Fibroblast of lung (primary cell): ENCODE measurements at regions not wholly inside any gene's neighbourhood (a gene's known extent, or its start where the extent isn't known, plus 50 kb on each side); places are given as distances from the start of the nearest gene placed in this dataset.
"Not testable (repeated sequence)": the region's sequence is repeated elsewhere in the genome, so short reads cannot be mapped to it uniquely, and the experiment has no call there.

Source experiments
- DNase-seq, 2 donors: peaks; one replicate each; pipeline versions ENCODE4 v3.0.0 to v3.0.0-alpha.2; 2010; ENCODE audit warnings: low read depth in 2 of 2
- H2AFZ ChIP-seq: 2 replicates; pipeline ENCODE4 v1.5.1; 2012; ENCODE audit warnings: low read length, control low read depth, inconsistent platforms
- H3K27ac ChIP-seq: 2 replicates; pipeline ENCODE4 v1.5.1; 2011; ENCODE audit warnings: low read length, control low read depth; ENCODE audit not compliant: insufficient read depth
- H3K27me3 ChIP-seq: 2 replicates; pipeline ENCODE4 v1.5.1; 2011; ENCODE audit warnings: mild to moderate bottlenecking, low read length; ENCODE audit not compliant: control insufficient read depth, insufficient read depth
- H3K36me3 ChIP-seq: 2 replicates; pipeline ENCODE4 v1.5.1; 2011; ENCODE audit warnings: low read length; ENCODE audit not compliant: control insufficient read depth, insufficient read depth
- H3K4me1 ChIP-seq: 2 replicates; pipeline ENCODE4 v1.5.1; 2011; ENCODE audit warnings: low read length; ENCODE audit not compliant: control insufficient read depth, insufficient read depth; ENCODE audit errors: extremely low read depth
- H3K4me2 ChIP-seq: 2 replicates; pipeline ENCODE4 v1.5.1; 2011; ENCODE audit warnings: low read length, control low read depth; ENCODE audit not compliant: insufficient read depth; ENCODE audit errors: extremely low read depth
- H3K4me3 ChIP-seq, 4 experiments: fragments of 200-600 bp in 1 of 4; sonication (generic) in 1 of 4; replicated peaks in 1 of 4; 2 replicates each; pipeline ENCODE4 v1.5.1; 2011 to 2016; ENCODE audit warnings: low read length in 4 of 4, low read depth in 3 of 4, mild to moderate bottlenecking in 3 of 4, control low read depth in 2 of 4, inconsistent platforms in 1 of 4, mixed read lengths in 1 of 4; ENCODE audit not compliant: insufficient read depth in 1 of 4; ENCODE audit errors: control extremely low read depth in 1 of 4
- H3K79me2 ChIP-seq: 2 replicates; pipeline ENCODE4 v1.5.1; 2012; ENCODE audit warnings: mild to moderate bottlenecking, low read length, inconsistent platforms; ENCODE audit not compliant: control insufficient read depth, insufficient read depth
- H3K9ac ChIP-seq: 2 replicates; pipeline ENCODE4 v1.5.1; 2011; ENCODE audit warnings: mild to moderate bottlenecking, low read length, control low read depth; ENCODE audit not compliant: insufficient read depth
- H3K9me3 ChIP-seq: 2 replicates; pipeline ENCODE4 v1.5.1; 2012; ENCODE audit warnings: low read depth, low read length; ENCODE audit not compliant: control insufficient read depth, insufficient read depth
- H4K20me1 ChIP-seq: 2 replicates; pipeline ENCODE4 v1.5.1; 2011; ENCODE audit warnings: low read length; ENCODE audit not compliant: control insufficient read depth, insufficient read depth; ENCODE audit errors: extremely low read depth
- TF ChIP-seq, protein P1 (sequence below), 2 donors: IDR thresholded peaks in 1 of 2; conservative IDR thresholded peaks in 1 of 2; 1 replicate in 1 of 2; 2 replicates in 1 of 2; pipeline ENCODE4 v1.5.1; 2011 to 2012; ENCODE audit warnings: low read length in 2 of 2, control low read depth in 1 of 2, inconsistent platforms in 1 of 2, low read depth in 1 of 2, mild to moderate bottlenecking in 1 of 2

DNA sequence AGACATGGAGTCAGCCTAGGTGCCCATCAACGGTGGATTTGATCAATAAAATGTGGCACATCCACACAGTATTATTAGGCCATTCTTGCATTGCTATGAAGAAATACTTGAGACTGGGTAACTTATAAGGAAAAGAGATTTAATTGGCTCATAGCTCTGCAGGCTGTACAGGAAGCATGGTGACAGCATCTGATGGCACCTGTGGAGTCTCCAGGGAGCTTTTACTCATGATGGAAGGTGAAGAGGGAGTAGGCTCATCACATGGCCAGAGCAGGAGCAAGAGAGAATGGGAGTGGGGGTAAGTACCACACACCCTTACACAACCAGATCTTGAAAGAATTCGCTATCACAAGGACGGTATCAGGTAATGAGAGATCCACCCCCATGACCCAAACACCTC, 1756.7 kb upstream of the DEFB115 start:
- H4K20me1 ChIP-seq, H3K4me1 ChIP-seq, H2AFZ ChIP-seq, H3K9ac ChIP-seq, DNase-seq, H3K27me3 ChIP-seq, H3K36me3 ChIP-seq, H3K4me2 ChIP-seq, H3K79me2 ChIP-seq, H3K27ac ChIP-seq, H3K4me3 ChIP-seq, H3K9me3 ChIP-seq: not testable (repeated sequence)

DNA sequence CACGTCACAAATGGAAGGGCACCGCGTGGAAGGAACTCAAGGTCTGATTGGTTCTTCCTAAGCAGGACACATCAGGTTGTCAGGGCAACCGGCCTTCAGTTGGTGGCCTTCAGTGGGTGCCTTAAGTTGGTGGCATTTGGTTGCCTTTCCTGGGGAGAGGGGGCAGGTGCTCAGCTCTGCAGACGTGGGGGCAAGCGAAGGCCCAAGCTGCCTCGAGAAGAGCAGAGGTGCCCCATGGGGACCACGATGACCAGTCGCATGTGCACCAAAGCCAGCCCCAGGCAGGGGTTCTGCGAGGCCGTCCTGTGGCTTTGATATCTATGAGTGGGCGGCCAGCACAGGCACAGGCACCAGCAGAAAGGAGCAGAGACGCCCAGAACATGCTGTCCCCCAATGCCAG, 1742.8 kb upstream of the DEFB115 start:
- not testable (repeated sequence) for DNase-seq, H3K79me2 ChIP-seq, H3K36me3 ChIP-seq, H3K9me3 ChIP-seq, H4K20me1 ChIP-seq, H3K27me3 ChIP-seq, H3K9ac ChIP-seq, H3K4me3 ChIP-seq, H3K4me2 ChIP-seq, H3K27ac ChIP-seq, H2AFZ ChIP-seq, H3K4me1 ChIP-seq

DNA sequence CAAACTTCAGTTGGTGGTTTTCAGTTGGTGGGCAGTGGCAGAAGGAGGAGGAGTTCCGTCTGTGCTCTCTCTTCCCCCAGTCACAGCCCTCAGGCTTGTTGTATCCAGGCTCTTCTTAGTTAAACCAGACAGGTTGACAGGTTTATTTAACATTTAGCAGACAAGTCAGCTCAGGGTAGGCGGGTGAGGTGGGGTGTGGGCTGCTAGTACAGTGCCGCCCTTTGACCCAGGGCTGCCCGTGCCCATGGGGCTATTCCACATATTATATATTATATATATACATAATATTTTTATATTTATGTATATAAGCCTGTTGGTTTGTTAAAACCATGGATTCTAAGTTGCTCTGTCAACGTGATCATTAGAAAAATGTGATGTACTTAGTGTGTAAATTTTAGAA, 1740.6 kb upstream of the DEFB115 start:
- not testable (repeated sequence) for H3K27ac ChIP-seq, H3K9ac ChIP-seq, DNase-seq

DNA sequence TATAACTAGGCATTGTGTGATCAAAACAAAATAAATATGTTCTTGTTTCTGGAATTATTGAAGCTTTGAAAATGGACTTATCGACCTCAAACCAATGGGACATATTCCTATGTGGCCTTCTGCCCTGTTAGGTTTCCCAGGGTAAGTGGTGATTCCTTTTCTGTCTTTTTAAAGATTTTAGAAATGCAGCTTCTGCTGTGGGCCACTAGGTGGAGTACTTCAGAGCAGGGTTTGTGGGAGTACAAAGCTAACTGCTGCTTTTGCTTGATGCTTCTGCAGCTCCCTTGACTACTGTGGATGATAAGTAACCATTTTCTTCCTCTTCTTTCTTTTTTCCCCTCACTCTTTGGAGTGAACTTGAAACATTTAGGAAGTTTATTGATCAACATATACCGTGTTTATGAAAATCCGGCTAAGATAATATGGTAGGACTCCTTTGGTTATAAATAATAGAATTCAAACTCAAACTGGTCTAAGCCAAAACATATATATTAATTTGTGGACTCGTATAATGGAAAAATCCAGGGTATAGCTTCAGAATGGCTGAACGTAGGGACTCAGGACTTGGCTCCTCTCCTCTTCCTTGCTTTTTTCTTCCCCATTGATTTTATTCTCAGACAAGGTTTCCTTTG, 1737.7 kb upstream of the DEFB115 start:
- H3K4me1 ChIP-seq, H3K4me3 ChIP-seq, H4K20me1 ChIP-seq, H3K9ac ChIP-seq, H3K79me2 ChIP-seq, H2AFZ ChIP-seq, H3K27ac ChIP-seq, DNase-seq, H3K36me3 ChIP-seq, H3K4me2 ChIP-seq, H3K9me3 ChIP-seq, H3K27me3 ChIP-seq: not testable (repeated sequence)
- TF ChIP-seq, protein P1, sequence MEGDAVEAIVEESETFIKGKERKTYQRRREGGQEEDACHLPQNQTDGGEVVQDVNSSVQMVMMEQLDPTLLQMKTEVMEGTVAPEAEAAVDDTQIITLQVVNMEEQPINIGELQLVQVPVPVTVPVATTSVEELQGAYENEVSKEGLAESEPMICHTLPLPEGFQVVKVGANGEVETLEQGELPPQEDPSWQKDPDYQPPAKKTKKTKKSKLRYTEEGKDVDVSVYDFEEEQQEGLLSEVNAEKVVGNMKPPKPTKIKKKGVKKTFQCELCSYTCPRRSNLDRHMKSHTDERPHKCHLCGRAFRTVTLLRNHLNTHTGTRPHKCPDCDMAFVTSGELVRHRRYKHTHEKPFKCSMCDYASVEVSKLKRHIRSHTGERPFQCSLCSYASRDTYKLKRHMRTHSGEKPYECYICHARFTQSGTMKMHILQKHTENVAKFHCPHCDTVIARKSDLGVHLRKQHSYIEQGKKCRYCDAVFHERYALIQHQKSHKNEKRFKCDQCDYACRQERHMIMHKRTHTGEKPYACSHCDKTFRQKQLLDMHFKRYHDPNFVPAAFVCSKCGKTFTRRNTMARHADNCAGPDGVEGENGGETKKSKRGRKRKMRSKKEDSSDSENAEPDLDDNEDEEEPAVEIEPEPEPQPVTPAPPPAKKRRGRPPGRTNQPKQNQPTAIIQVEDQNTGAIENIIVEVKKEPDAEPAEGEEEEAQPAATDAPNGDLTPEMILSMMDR (conservative IDR thresholded peaks at IDR 0.05 in 1 of 2, IDR thresholded peaks at IDR 0.05 in 1 of 2; ENCODE audit: low read depth in 1 of 2, low read length in 2 of 2) = peak in 1 of 2 donors; percentile 32

More for the DNA sequence above, 1740.6 kb upstream of the DEFB115 start:
- H4K20me1 ChIP-seq, H3K27me3 ChIP-seq, H3K4me2 ChIP-seq, H3K4me1 ChIP-seq, H3K36me3 ChIP-seq, H3K9me3 ChIP-seq, H3K79me2 ChIP-seq, H3K4me3 ChIP-seq, H2AFZ ChIP-seq: not testable (repeated sequence)

DNA sequence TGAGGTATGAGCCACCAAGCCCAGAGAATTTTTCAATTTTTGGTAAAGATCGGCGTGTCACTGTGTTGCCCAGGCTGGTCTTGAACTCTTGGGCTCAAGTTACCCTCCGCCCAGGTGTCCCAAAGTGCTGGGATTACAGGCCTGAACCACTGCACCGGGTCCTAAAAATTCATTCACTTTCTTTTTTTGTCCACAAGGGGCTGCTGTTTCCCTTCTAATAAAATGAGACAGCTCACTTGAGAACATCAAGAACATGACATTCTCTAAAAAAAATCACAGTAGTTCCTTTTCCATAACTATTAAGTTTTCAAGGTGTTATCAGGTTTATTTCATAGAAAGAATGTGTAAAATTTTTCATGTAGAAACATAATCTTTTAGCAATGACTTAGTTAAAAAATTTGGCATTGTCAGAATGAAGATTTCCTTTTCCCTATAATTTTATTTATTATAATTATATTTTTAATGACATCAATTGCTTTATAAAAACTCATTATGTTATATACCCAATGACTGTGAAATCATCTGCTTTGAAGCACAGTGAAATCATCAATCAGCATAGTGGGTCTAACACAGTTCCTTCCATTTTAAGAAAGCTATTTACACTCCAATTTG, 1723.8 kb upstream of the DEFB115 start:
- H3K27ac ChIP-seq, H3K79me2 ChIP-seq, H3K36me3 ChIP-seq, H3K4me1 ChIP-seq, H3K9me3 ChIP-seq, H2AFZ ChIP-seq, H3K27me3 ChIP-seq, H3K4me3 ChIP-seq, H4K20me1 ChIP-seq, H3K4me2 ChIP-seq, H3K9ac ChIP-seq: not testable (repeated sequence)
- peak in 1 of 2 donors; percentile 4 for DNase-seq

DNA sequence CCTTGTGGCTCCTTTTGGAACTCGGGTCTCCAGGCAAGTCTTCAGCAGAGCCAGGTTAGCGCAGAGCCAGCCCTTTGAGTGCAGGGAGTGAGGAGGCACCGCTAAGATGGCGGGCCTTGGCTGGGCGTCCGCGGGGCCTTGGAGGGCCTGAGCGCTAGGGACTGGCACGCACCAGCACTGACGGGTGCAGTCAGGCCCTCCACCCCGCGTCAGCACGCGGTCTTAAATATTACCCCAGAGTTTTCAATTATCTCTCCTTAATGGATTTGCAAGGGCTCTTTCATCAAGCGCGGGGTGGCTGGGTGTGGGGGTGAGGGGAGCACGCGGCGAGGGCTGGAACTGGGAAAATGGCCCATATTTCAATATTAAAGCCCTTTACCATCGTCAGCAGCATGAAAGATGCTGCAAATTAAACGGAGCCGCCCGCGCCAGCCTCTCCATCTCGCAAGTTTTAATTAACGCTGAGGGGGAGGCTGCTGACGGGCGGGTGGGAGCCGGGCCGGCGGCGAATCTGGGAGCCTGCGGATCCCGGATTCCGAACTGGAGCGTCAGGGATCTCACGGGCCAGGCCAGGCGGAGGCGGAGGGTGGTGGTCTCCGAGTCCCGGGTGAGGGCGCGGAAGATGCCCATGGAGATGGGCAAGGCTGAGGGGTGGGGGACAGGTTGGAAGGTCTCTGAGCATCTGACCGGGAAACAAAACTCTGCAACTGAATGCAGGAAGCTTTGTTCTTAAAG, 1690.4 kb upstream of the DEFB115 start:
- not testable (repeated sequence) for H3K27ac ChIP-seq, DNase-seq, H3K4me3 ChIP-seq, H3K36me3 ChIP-seq, H3K9me3 ChIP-seq, H4K20me1 ChIP-seq, H3K9ac ChIP-seq, H3K4me2 ChIP-seq, H3K4me1 ChIP-seq, H2AFZ ChIP-seq, H3K27me3 ChIP-seq, H3K79me2 ChIP-seq
